Stimulated activated CD8-positive, alpha-beta memory T cell treated with anti-CD3 and anti-CD28 coated beads, Interleukin-12 subunit alpha, Interleukin-12 subunit beta, amount 100 ng/mL, for 1 hour (primary cell): ENCODE measurements at regions not wholly inside any gene's neighbourhood (a gene's known extent, or its start where the extent isn't known, plus 50 kb on each side); places are given as distances from the start of the nearest gene placed in this dataset.

Experiments used
- DNase-seq: peaks from one replicate; pipeline ENCODE4 v3.0.0-alpha.2; 2020; ENCODE audit warnings: low read depth

DNA sequence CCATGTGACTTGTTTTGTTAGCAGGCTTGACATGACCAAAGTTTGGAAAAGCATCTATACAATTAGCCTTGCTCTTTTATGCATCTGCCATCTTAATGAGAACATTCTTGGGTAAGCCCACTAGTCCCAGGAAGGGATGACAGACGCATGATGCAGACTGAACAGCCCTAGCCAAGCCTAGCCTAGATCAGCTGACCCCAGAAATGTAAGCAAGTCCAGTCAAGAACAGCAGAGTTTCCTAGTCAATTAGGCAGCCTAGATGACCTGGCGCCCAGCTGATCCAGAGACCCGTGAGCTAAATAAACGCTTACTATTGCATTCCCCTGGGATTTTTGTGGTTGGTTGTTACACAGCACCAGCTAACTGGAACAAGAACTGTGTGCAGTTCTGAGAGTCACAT lies 457.9 kb downstream of the BCOR start:
- DNase-seq: no peak

GRCh38 chrX:39640866-39641265 lies 456.9 kb downstream of the BCOR start:
- no peak for DNase-seq

DNA sequence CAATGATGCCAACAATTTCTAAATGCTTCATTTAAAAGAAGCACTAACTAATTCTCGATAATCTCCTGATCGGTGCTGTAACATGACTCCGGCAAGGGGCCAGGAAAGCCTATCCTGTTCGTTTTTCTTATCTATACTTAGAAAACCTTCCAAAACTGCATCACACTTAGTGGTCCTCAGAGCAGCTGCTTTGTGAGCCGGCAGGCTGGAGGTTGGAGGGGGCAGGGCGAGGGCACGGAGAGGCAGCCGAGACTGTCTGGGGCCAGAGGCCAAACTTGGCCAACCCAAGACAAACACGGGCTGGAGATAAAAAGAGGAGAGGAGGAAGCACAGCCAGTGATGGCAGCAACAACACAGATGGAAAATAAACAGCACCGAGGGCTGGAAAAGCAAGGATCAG lies 455.7 kb downstream of the BCOR start:
- DNase-seq: no peak

- no peak for DNase-seq
These were observed 454.2 kb downstream of the BCOR start for GRCh38 chrX:39643550-39643949.

DNA sequence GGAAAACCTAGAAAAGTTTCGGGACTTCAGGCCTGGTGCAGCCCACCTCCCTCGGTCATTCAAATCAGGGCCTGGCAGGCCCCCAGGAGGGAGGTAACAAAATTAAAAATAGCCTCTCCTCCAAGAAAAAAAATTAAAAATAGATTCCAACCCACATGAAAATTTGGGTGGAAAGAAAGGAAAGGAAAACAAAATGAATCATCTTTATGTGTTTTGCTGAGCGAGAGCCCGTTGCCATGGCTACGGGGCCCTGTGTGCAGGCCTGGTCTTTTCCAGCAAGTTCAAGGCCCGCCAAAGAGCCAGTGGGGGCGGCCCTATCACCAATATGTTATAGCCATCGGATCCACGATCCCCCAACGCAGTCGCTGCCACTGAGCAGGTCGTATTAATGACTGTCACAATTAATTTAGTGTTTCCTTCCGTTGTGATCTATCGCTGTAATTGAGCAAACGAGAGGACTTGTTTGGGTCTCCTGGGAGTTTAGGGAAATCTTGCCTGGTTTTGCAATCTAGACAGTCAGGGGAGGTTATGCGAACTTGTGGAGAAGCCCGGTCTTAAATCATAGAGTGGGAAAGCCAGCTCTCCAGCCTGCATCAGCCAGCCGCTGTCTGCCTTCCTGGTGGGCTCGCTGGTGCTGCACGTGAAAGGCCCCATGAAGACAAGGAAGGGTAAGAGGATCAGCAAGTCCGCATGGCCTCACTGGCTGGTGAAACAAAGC lies 452.4 kb downstream of the BCOR start:
- no peak for DNase-seq

- no peak for DNase-seq
These were observed 449.1 kb downstream of the BCOR start for GRCh38 chrX:39648548-39649254.

DNA sequence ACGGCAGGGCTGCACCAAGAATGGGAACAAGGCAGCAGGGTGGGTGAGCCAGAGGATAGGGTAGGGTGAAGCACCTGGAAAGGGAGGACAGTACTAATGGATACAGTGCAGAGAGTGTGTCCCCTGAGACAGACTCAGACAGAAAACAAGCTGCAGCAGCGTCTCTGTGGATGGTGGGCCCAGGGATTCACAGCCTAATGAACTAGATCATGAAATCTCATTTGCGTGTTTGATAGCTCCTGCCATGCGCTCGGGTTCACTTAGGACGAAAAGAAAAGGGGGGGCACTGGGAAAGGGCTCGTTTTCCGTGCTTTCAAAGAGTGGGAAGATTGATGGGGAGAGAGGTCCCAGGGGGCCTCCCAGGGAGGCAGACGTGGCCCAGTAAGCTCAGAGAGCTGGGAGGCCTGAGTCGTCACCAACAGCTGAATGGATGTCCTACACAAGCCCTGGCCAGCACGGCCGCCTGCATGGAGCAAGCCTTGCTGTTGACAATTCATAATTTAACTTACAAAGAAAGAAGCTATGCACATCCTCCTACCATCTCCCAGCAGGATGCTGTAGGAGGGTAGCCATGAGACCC lies 446.9 kb downstream of the BCOR start:
- no peak for DNase-seq

DNA sequence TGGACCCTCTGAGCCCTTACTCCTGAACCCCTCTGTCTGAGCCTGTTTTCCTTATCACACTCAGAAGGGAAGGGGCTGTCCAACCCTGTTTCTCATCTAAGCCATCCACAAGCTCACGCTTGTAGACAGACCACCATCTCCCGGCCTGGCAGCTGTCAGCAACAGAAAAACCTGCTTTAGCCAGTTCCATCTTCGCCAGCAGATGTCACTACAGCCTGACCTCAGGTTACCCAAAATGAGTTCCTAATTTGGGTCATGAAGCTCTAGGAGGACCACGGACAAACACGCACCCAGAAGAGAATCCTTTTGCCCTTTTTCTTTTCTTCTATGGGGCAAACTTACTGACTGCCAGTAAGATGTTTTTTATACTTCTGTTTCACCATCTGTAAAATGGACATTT lies 445.4 kb downstream of the BCOR start:
- no peak for DNase-seq

- DNase-seq: no peak
These were observed 444.1 kb downstream of the BCOR start for GRCh38 chrX:39653691-39654090.

DNA sequence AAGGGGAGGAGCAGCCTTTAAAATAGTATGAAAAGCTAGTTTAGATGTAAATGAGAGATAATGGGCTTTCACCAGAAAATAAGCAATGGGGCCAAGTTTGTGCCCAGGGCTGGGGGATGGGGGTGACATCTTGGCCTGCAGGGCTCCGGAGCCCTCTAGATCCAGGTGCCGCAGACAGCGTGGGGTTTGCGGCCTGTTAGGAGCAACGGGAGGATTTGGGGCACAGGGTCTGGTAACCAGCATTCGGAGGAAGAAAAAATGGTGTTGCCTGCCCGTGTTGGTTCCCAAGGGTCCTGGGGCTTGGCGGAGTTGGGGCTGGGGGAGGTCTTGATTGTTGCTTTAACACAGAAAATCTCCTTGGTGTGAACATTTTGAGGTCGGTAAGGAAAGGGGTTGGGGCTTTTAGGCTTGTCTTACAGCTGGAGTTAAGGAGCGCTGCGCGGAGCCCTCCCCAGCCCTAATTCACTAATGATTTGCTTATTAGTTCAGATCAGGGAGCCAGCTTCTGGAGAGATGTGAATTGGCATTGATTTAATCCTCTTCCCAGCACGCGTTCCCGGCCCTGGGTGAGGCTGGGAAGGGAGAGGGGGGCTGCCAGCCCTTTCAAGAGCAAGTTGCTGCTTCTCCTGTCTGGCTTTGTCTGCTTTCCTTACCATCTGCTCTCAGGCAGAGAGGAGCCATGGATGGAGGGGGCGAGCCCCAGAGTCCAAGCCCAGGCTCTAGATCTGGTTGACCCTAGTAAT lies 443.4 kb downstream of the BCOR start:
- DNase-seq: no peak

- no peak for DNase-seq
These were observed 442.8 kb downstream of the BCOR start for GRCh38 chrX:39654952-39655351.

DNA sequence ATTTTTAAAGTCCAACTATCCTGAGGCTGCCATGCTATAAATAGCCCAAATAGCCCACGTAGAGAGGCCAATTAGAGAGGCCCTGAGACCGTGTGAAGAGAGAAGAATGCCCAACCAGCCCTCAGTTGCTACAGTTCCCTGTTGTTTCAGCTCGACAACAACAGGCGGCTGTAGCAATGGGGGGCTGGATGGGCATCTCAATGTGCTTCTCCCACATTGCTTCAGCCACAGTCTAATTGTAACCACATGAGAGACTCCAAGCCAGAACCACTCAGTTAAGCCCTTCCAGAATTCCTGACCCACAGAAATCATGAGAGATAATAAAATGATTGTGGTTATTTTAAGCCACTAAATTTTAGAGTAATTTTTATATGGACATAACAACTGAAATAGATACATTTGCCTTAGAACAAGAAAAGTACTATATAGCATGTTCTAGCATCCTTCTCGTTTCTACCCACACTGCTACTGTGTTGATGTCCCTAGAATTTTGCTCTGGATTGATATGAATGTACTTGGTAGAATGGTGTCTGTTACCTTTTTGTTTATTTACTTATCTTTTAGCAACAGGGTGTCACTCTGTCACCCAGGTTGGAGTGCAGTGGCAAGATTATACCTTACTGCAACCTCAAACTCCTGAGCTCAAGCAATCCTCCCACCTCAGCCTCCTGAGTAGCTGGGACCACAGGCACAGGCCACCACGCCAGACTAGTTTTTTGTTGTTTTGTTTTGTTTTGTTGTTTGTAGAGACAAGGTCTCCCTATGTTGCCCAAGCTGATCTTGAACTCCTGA lies 436.4 kb downstream of the BCOR start:
- DNase-seq: no peak

DNA sequence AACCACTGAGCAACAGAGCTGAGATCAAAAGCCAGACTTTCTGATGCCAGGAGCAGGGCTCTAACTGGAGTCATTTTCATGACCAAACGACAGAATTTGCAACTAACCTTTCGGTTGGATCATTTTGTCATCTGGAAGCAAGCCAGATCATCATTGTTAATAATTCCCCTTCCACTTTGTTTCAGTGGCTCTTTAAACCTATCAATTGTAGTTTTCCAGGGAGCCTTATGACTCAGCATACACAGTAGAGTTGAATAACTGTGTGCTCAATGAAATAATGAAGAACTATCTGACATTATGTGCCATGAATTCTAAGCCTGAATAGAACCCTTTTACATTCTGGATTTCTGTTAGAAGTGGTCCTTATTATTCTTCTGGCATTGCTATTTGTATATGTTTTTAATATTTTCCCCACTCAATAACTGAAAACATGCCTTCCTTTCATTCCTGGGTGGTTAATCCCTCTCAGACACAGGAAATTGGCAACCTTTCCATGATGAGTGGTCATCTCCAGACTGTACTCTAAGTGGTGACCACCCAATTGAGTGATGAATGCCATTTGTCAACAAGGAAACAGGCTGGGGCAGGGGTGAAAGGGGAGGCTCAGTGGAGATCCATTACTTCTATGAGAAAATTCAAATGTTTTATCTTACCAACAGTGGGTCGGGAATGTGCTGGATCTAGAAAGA lies 431.8 kb downstream of the BCOR start:
- DNase-seq: no peak

- no peak for DNase-seq
These were observed 430.6 kb downstream of the BCOR start for GRCh38 chrX:39667191-39667590.

DNA sequence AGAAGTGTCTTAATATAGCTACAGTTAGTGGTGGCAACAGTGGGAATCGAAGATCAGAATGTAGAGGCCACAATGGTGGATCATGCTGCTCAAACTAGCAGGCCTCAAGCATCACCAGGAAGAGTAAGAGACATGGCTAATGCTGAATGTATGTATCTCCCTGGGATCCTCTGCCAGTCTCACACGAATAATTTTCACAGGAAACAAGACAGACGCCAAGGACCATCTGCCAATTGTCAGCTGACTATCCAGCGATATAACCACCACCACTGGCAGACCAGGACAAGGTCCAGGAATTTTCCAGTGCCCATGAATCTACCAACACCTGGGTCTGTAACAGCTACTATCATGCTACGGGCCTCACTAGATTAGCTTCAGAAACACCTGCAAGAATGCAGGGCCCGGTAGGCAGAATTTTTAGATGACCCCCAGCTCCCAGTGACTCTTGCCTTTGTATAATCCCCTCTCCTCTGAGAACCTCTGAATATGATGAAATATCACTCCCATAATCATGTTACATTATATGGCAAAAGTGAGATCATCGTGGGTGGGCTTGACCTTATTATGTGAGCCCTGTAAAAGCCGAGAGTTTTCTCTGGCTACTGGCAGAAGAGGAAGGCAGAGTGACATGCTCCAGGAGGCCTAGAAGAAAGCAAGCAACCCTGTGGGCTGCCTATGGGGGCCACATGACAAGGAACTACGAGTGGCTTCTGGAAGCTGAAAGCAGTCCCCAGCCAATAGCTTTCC lies 429.8 kb downstream of the BCOR start:
- no peak for DNase-seq

- DNase-seq: no peak
These were observed 428.1 kb downstream of the BCOR start for GRCh38 chrX:39669668-39670067.

GRCh38 chrX:39670281-39670680 lies 427.5 kb downstream of the BCOR start:
- DNase-seq: no peak

- DNase-seq: no peak
These were observed 425.4 kb downstream of the BCOR start for GRCh38 chrX:39672405-39672804.

DNA sequence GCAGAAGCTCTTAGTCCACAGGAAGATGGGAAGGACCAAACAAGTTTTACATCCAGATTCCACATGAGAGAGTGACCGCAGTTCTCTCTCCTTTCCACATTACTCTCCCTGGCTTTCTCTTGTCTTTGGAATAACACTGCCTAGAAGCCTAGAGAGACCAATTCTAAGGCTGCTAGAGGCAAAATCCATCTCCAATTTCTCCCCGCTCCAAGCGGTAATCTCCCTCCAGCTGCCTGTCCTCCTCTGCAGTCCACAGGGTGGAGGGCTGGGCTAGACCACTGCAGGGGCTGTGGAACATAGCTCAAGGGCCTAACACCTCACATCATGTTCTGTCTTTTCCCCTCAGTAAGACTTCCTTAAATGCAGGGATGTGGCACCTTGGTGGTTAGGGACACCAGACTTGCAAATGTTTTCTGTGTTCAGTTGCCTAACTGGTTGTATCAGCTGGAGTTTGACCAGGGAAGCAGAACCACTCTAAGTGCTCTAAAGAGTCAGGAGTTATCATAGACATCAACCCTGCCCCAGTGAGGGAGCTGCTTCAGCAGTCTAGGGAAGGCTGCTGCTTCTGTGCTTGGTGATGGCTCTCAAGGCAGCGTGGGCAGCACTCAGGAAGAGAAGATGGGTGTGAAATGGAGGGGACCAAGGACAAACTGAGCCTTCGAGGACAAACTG lies 423.1 kb downstream of the BCOR start:
- DNase-seq: no peak

- no peak for DNase-seq
These were observed 422.6 kb downstream of the BCOR start for GRCh38 chrX:39675162-39675553.
